NB4 (cell line): ENCODE measurements at regions not wholly inside any gene's neighbourhood (a gene's known extent, or its start where the extent isn't known, plus 50 kb on each side); places are given as distances from the start of the nearest gene placed in this dataset.

ENCODE experiments used
- POLR2A ChIP-seq: IDR thresholded peaks from 2 replicates; pipeline ENCODE4 v1.6.1; 2011; ENCODE audit warnings: mild to moderate bottlenecking; ENCODE audit not compliant: insufficient read length; ENCODE audit errors: extremely low read depth
- TF ChIP-seq, protein P1 (sequence below): IDR thresholded peaks from one replicate; pipeline ENCODE4 v1.5.1; 2012; ENCODE audit warnings: low read depth, low read length
- TF ChIP-seq, protein P2 (sequence below): IDR thresholded peaks from 2 replicates; pipeline ENCODE4 v1.6.1; 2011; ENCODE audit warnings: low read depth, low read length

DNA sequence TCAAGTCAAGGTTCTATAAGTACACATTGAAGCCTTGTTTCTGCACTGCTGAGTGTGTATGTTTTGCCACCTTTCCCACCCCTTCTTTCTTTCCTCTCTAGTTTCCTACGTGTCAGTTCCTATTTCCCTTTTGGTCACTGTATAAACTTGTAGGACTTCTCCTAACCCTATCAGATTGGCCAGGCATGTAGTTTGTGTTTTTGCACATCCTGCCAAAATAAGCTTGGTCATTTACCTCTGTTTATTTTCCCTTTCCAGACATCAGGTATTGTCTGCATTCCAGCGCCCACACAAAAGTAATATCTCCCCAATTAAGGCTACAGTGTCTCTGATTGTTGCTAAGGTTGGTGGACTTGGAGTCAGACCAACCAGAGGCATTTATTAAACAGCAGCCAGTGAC lies 252.9 kb upstream of the MPDZ start:
- TF ChIP-seq, protein P1, sequence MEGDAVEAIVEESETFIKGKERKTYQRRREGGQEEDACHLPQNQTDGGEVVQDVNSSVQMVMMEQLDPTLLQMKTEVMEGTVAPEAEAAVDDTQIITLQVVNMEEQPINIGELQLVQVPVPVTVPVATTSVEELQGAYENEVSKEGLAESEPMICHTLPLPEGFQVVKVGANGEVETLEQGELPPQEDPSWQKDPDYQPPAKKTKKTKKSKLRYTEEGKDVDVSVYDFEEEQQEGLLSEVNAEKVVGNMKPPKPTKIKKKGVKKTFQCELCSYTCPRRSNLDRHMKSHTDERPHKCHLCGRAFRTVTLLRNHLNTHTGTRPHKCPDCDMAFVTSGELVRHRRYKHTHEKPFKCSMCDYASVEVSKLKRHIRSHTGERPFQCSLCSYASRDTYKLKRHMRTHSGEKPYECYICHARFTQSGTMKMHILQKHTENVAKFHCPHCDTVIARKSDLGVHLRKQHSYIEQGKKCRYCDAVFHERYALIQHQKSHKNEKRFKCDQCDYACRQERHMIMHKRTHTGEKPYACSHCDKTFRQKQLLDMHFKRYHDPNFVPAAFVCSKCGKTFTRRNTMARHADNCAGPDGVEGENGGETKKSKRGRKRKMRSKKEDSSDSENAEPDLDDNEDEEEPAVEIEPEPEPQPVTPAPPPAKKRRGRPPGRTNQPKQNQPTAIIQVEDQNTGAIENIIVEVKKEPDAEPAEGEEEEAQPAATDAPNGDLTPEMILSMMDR, result no peak
- no peak for TF ChIP-seq POLR2A
- TF ChIP-seq, protein P2, sequence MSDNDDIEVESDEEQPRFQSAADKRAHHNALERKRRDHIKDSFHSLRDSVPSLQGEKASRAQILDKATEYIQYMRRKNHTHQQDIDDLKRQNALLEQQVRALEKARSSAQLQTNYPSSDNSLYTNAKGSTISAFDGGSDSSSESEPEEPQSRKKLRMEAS, result no peak
